ENCODE measurements at regions not wholly inside any gene's neighbourhood (a gene's known extent, or its start where the extent isn't known, plus 50 kb on each side); places are given as distances from the start of the nearest gene placed in this dataset.

DNA sequence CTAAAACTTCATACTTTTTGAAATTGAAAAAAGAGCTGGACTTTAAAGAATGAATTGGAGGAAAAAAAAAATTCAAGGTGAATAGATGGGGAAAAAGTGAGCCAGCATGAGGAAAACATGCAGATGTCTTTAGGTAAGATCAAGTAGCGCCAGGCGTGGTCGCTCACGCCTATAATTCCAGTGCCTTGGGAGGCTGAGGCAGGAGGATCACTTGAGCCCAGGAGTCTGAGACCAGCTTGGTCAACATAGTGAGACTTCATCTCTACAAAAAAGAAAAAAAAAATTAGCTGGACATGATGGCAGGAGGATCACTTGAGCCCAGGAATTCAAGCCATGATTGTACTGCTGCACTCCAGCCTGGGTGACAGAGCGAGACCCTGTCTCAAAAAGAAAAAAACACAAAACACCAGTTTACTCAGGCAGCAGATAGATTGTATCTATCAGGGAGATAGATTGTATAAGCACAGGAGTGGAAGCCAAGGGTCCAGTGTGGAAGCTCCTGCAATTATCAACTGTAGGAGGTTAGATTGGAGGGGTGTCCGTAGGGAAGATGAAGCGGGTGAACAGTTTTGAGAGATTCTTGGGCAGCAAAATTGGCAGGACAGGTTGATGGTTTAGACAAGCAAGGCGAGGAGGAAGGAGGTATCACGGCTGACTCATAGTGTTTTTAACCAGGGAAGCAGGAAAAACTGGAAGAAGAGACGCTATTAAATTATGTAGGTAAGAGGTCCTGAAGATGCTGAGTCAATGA is 97.6 kb upstream of the ZNF217 start:
- no peak for DNase-seq (ENCODE audit: low read depth)
- TF ChIP-seq, protein P1, sequence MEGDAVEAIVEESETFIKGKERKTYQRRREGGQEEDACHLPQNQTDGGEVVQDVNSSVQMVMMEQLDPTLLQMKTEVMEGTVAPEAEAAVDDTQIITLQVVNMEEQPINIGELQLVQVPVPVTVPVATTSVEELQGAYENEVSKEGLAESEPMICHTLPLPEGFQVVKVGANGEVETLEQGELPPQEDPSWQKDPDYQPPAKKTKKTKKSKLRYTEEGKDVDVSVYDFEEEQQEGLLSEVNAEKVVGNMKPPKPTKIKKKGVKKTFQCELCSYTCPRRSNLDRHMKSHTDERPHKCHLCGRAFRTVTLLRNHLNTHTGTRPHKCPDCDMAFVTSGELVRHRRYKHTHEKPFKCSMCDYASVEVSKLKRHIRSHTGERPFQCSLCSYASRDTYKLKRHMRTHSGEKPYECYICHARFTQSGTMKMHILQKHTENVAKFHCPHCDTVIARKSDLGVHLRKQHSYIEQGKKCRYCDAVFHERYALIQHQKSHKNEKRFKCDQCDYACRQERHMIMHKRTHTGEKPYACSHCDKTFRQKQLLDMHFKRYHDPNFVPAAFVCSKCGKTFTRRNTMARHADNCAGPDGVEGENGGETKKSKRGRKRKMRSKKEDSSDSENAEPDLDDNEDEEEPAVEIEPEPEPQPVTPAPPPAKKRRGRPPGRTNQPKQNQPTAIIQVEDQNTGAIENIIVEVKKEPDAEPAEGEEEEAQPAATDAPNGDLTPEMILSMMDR (conservative IDR thresholded peaks at IDR 0.05; ENCODE audit: low read depth, low read length): no peak
- no peak overlapping the region for H3K4me3 ChIP-seq (ENCODE audit: low read depth, low read length)

DNA sequence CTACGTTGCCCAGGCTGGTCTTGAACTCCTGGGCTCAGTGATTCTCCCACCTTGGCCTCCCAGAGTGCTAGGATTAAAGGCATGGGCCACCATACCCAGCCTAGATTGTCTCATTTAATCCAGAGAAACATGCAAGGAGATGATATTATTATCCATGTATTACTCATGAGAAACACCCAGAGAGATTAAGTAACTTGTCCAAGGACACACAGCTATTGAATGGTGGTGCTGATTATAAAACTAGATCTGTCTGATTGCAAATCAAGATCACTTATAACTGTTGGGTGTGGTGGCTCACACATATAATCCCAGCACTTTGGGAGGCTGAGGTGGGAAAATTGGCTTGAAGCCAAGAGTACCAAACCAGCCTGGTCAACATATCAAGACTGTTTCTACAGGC is 94.4 kb upstream of the ZNF217 start:
- no peak for DNase-seq (ENCODE audit: low read depth)
- no peak overlapping the region for H3K4me3 ChIP-seq (ENCODE audit: low read depth, low read length)
- TF ChIP-seq, protein P1 (conservative IDR thresholded peaks at IDR 0.05; ENCODE audit: low read depth, low read length): no peak

DNA sequence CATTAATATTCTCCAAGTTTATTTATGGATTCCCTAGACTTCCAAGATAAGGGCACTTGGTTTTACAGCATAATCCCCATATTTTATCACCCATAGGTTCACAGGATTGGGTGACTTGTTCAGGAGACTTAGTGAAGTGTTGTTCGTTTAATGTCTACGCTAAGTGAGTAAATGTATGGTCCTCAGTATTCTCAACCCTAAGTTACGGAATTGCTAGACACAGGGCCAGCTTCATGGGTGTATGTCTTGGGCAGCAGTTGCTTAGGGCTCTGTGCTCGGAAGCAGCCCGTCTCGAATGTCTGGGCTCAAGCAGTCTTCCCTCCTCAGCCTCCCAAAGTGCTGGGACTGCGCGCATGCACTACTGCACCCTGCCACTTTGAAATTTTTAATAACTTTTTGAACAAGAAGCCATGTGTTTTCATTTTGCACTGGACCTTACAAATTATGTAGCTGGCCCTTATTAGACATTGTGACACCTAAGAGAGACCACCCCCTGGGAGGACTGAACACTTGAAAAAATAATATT is 91.5 kb upstream of the ZNF217 start:
- no peak for DNase-seq (ENCODE audit: low read depth)
- TF ChIP-seq, protein P1 (conservative IDR thresholded peaks at IDR 0.05; ENCODE audit: low read depth, low read length): no peak
- no peak overlapping the region for H3K4me3 ChIP-seq (ENCODE audit: low read depth, low read length)

GRCh38 chr20:53683506-53683905 is 89.9 kb upstream of the ZNF217 start:
- no peak overlapping the region for H3K4me3 ChIP-seq (ENCODE audit: low read depth, low read length)
- TF ChIP-seq, protein P1 (conservative IDR thresholded peaks at IDR 0.05; ENCODE audit: low read depth, low read length): no peak
- DNase-seq (ENCODE audit: low read depth): no peak

DNA sequence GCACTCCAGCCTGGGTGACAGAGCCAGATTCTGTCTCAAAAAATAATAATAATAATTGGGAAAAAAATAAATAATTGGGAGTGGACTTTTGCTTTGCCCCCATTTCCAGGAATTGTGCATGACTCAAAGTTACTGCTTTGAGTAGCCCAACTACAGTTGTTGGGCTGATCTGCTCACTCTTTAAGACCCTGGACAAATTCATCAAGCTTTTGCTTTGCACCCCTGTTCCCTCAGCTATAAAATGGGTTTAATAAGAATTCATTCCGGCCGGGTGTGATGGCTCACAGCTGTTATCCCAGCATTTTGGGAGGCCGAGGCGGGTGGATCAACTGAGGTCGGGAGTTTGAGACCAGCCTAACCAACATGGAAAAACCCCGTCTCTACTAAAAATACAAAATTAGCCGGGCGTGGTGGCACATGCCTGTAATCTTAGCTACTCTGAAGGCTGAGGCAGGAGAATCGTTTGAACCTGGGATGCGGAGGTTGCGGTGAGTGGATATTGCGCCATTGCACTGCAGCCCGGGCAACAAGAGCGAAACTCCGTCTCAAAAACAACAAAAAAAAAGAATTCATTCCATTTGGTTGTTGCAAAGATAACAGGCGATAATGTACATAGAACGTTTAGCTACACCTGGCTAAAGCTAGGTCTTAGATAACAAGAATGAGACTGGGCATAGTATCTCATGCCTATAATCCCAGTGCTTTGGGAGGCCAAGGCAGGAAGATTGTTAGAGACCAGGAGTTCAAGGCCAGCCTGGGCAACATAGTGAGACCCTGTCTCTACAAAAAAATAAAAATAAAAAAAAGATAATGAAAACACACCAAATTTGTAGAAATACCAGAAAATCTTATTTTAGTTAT is 87.9 kb upstream of the ZNF217 start:
- TF ChIP-seq, protein P1 (conservative IDR thresholded peaks at IDR 0.05; ENCODE audit: low read depth, low read length): no peak
- no peak overlapping the region for H3K4me3 ChIP-seq (ENCODE audit: low read depth, low read length)
- no peak for DNase-seq (ENCODE audit: low read depth)

GRCh38 chr20:53679597-53680309 is 86.1 kb upstream of the ZNF217 start:
- no peak for DNase-seq (ENCODE audit: low read depth)
- H3K4me3 ChIP-seq (ENCODE audit: low read depth, low read length): no peak overlapping the region
- TF ChIP-seq, protein P1 (conservative IDR thresholded peaks at IDR 0.05; ENCODE audit: low read depth, low read length): no peak

Data from choroid plexus epithelial cell (primary cell).